ENCODE measurements at regions not wholly inside any gene's neighbourhood (a gene's known extent, or its start where the extent isn't known, plus 50 kb on each side); places are given as distances from the start of the nearest gene placed in this dataset.

DNA sequence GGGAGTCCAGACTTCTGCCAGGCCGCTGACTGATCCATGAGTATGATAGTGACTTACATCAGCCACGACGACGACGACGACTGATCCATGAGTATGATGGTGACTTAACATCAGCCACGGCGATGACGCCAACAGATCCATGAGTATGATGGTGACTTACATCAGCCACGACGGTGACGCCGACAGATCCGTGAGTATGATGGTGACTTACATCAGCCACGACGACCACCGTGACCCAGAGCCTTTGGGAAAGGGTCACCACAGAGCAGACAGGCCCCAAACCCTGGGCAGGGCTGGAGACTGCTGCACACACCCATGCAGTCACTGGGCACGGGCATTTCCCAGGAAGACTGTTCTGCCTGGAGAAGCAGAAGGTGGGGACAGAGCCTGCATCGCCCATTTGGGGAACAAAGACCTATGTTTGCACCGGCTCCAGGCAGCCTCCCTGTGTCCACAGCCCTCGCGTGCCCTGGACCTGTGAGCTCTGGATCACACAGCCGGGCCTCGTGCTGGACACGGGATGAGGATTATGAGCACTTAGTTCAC, 130.9 kb upstream of the SPACA7 start:
- no peak for ATAC-seq
- Histone ChIP-seq H3K27me3 (peaks cover 0 to 33% (median 4%) of the 10 kb centered on the region in 7 donors), H3K4me1 (no peaks in the 10 kb centered on the region), H3K9me3 (no peaks in the 10 kb centered on the region), H3K27ac (no peak overlapping the region), H3K36me3 (no peaks in the 10 kb centered on the region), H3K4me3 (no peak overlapping the region)
- TF ChIP-seq, protein P1, sequence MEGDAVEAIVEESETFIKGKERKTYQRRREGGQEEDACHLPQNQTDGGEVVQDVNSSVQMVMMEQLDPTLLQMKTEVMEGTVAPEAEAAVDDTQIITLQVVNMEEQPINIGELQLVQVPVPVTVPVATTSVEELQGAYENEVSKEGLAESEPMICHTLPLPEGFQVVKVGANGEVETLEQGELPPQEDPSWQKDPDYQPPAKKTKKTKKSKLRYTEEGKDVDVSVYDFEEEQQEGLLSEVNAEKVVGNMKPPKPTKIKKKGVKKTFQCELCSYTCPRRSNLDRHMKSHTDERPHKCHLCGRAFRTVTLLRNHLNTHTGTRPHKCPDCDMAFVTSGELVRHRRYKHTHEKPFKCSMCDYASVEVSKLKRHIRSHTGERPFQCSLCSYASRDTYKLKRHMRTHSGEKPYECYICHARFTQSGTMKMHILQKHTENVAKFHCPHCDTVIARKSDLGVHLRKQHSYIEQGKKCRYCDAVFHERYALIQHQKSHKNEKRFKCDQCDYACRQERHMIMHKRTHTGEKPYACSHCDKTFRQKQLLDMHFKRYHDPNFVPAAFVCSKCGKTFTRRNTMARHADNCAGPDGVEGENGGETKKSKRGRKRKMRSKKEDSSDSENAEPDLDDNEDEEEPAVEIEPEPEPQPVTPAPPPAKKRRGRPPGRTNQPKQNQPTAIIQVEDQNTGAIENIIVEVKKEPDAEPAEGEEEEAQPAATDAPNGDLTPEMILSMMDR (IDR thresholded peaks at IDR 0.05) = no peak
- DNase-seq = no peak
- 92 to 93% methylated on average over 25 of the region's 25 CpGs for WGBS, 2 donors
- intact Hi-C loops (cut with DNase I) = no loop called here

DNA sequence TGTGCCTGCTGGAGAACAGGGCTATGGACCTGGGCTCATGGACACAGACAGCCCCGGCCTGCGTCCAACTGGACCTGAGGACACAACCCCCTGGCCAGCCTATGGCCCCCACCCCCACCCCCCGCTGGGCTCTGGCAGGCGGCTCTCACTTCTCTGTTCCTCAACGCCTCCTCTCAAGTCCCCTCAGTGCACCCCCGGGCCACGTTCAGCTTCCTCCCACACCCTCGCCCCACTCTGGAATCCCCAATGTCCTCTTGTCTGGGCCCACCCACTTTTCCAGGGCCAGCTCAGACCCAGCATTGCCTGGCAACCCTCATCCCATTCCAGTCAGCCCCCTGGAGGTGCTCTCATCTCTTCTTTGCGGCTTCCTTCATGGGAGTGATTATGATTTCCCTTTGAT, 130.2 kb upstream of the SPACA7 start:
- intact Hi-C loops (cut with DNase I) = no loop called here
- TF ChIP-seq, protein P1 (IDR thresholded peaks at IDR 0.05) = no peak
- Histone ChIP-seq H3K9me3 (no peaks in the 10 kb centered on the region), H3K27me3 (peaks cover 0 to 41% (median 9%) of the 10 kb centered on the region in 7 donors), H3K4me3 (no peak overlapping the region), H3K36me3 (no peaks in the 10 kb centered on the region), H3K4me1 (no peaks in the 10 kb centered on the region), H3K27ac (no peak overlapping the region)
- DNase-seq (no peak), ATAC-seq (no peak)
- 84 to 87% methylated on average over 9 of the region's 9 CpGs for WGBS, 2 donors

DNA sequence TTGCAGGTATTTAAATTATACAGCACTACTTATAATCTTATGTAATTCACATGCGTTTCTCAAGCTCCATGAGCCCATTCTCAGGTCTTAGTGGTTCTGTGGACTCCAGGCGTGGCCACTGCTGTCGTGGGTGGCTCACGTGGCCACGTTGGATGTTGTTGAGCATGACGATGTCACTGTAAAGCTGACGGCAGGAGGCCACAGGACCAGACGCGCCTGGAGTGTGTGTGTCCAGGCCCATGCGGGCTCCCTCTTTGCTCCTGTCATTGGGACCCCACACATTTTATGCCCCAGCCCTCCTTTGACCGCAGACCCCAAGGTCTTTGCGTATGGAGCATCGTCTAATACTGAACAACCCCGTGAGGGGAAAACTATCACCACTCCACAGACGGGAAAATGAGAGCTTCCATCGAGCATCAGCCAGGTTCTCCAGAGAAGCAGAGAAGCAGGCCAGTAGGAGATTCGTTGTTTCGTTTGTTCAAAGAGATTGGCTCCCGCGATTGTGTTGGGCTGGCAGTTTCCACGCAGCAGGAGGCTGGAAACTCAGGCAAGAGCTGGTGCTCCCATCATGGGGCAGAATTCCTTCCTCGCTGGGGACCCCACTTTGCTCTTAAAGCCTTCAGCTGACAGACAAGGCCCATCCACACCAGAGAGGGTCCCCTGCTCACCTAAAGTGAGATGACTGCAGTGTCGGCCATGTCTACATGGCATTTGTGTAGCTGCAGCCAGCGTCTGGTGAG, 129.3 kb upstream of the SPACA7 start:
- H3K27ac ChIP-seq = no peak overlapping the region
- H3K4me1 ChIP-seq = no peaks in the 10 kb centered on the region
- intact Hi-C loops (cut with DNase I) = no loop called here
- 92 to 94% methylated on average over 24 of the region's 24 CpGs for WGBS, 2 donors
- H3K4me3 ChIP-seq = no peak overlapping the region
- ATAC-seq = no peak
- H3K9me3 ChIP-seq = no peaks in the 10 kb centered on the region
- H3K27me3 ChIP-seq = peaks cover 0 to 48% (median 13%) of the 10 kb centered on the region in 7 donors
- TF ChIP-seq, protein P1 (IDR thresholded peaks at IDR 0.05) = no peak
- no peak for DNase-seq
- H3K36me3 ChIP-seq = no peaks in the 10 kb centered on the region

DNA sequence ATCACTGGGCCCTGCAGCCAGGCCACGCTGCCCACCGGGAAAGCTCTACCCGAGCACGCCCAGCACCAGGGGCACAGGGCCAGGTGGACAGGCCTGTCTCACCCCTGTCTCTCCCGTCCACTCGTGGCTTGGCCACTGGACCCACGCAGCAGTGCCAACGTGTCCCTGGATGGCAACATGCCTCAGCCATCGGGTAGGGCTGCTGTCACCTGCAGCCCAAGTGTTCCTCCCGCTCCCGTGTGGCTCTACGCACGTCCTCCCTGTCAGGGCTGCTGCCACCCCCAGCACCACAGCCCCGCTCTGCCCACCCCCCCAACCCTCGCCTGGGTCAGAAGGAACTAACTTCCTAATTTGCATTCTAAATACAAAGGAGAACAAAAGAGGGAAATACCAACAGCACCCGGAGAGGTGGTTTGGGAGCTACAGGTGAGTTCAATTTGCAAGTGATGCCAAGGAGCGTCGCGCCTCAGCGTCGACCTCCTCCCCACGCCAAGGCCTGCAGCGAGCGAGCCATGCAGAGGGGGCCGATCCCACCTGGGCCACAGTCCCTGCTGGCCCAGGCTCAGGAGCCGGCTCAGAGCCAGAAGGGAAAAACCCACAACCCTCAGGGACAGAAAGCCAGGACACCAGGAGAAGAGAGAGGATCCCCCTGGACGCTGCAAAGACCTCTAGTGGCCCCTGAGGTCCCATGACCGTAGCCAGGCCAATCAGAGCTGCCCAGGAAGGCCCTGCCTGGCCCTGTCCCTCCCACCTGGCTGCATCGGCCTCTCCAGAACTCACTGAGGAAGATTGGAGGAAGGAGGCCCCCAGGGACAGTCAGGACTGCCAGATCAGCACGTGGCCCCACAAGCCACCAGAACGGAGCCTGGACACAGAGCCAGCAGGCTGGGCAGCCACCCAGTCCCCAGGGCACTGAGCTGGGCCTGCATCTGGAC, 128.4 kb upstream of the SPACA7 start:
- Histone ChIP-seq H3K36me3 (no peaks in the 10 kb centered on the region), H3K4me3 (no peak overlapping the region), H3K9me3 (no peaks in the 10 kb centered on the region), H3K4me1 (no peaks in the 10 kb centered on the region), H3K27me3 (peaks cover 0 to 54% (median 14%) of the 10 kb centered on the region in 7 donors), H3K27ac (no peak overlapping the region)
- TF ChIP-seq, protein P1 (IDR thresholded peaks at IDR 0.05) = no peak
- WGBS, 2 donors = 82 to 83% methylated on average over 31 of the region's 31 CpGs
- intact Hi-C loops (cut with DNase I) = no loop called here
- no peak for DNase-seq
- no peak for ATAC-seq
